ENCODE measurements at regions not wholly inside any gene's neighbourhood (a gene's known extent, or its start where the extent isn't known, plus 50 kb on each side); places are given as distances from the start of the nearest gene placed in this dataset.

DNA sequence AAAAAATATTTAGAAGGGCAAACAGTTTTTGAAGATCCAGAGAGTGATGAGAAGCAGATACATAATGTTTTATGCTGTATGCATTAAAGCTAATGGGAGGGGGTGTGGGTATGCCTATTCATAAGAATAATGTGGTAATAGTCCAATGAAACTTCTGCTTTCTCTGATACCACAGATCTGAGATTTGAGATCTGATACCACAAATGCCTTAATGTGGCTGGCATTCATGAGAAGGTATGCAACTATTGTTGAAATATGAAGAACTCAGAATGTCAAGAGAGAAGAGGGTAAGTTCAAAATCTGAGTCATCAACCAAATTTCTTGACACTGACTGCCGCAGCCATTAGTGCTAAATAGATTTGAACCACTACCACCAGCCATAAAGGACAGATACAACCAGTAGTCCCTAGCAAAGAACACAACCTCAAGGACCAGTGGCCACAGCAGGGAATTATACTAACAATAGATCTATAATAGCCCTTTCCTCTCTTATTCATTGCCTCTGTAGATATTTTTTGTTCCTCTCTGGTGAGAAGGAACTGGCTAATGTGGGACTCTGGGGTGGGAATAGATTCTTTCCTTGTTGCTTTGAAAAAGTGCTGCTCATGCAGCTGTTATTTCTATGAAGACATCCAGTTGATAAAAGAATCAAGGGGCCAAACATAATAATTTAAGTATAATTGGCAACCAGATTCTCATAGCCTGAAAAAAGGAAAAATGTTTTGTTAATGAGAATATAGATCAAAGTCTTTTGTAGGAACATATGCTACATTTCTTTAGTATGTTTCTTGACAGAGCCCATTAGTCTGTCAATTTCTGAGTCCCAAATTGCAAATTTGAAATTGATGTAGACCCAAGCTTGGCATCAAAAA is 256.5 kb upstream of the ZNF608 start:
- DNase-seq (ENCODE audit: low spot score) (peak; percentile 55), FAIRE-seq (peak; percentile 18)

DNA sequence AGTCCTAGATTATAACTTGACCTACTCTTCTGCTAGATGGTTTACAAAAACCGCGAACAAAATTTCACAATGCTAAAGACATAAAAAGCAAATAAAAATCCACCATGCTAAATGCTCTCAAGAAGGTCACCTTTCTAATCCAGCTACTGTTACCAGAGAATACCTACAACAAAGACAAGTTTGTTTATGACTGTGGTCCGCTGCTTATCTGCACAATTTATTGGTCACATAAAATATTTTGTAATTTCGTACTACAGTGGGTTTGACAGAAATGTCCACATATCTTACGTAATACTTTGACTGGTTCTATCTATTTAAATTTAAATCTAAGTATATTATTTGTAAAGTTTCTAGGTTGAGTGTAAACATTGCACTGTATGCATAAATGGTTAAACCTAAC is 257.6 kb upstream of the ZNF608 start:
- DNase-seq (ENCODE audit: low spot score) = no peak

DNA sequence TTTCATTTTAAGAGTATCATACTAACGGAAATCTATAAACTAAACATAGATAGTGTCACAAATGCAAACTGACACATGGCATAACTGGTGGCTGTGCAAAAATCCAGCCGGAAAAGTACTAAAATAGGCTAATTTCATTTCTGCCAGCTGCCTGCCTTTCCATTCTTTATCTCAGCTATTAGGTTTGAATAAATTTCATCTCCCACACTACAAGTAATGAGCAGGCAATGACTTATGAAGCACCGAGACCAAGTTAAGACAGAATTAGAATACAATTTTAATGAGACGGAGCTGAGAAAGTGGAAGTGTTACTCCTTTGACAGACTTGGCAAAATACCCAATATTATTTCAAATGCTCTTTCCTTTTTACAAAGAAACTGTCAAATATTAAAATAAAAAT is 258.8 kb upstream of the ZNF608 start:
- no peak for FAIRE-seq
- DNase-seq (ENCODE audit: low spot score) = no peak

More for the DNA sequence above, 257.6 kb upstream of the ZNF608 start:
- no peak for FAIRE-seq

DNA sequence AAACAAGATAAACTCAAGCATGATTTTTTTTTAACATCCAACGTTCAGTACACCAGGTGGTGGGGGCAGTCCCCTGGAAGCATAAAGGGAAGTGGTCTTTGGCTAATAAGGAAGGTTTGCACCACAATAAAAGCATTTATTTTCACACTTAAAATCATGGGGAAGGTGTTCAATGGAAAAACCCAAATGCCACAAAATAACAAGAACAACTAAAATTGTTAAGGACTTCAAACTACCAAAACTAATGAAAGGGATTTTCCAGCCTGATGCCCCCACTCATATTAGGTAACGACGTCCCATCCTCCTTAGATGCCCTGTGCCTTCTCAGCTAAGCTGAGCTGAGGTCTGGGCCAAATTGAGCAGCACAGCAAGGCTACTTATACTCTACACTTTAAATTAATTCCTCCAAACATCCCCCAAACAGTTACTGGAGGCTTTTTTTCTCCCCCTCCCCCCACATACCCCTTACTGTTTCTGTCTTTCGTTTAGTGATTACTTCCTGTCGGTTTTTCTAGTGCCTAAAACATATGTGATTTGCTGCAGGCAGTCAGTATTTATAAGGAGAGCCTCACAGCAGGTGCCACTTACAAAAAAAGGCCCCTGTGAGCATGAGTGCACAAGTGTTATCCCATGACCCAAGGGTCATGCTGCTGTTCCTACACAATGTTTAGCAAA is 259.7 kb upstream of the ZNF608 start:
- FAIRE-seq (no peak), DNase-seq (ENCODE audit: low spot score) (no peak)

DNA sequence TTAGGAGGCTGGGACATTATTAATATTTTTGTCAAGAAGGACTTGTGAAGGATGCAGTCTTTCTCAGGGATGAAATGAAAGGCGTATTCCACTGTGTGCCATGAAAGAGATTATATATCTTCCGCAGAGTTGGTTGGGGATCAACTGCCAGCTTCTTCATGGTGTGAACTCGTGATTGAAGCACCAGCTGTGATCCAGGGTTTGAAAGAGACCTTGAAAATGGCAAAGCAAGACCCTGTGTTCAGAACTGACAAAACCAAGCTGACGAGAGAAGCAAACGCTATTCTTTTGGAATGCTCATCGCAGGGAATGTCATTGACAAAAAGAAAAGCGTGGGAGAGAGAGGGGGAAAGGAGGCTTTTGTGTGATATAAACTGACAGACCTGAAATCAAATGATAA is 263.9 kb upstream of the ZNF608 start:
- DNase-seq (ENCODE audit: low spot score) = no peak
- FAIRE-seq = no peak

DNA sequence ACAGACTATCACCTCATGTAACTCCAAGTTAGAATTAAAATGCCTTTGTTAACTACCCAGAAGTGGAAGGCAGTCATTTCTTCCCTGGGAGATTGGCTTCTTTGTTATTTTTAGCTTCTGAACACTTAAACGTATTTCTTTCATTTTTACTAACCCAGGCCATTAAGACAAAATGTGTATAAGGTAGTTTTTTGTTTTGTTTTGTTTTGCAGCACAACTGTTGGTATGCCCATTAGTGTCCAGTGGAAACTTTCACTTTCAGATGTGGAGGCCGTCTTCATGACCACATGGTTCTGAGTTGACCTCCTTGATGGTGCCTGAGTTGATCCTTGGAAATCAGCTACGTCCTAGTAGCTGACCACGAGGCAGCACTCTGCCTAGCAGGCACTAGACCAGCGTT is 264.6 kb upstream of the ZNF608 start:
- FAIRE-seq (no peak), DNase-seq (ENCODE audit: low spot score) (no peak)

DNA sequence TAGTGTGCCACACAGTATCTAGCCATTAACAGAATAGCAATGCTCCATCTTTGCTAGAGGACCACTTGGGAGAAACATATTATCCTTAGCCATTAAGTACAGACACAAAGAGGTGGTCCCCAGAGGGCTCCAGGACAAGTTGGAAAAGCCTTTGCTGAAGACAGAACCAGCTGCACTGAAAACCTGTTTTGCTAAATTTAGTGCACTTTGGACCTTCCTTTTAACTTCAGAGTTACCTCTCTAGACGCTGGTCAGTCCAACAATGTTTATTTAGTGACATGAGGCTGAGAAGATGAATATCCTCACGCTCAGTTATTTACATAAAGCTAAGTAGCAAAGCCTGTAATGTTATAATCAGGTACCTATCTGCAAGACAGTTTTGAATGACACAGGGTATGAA is 265.0 kb upstream of the ZNF608 start:
- FAIRE-seq (no peak), DNase-seq (ENCODE audit: low spot score) (no peak)

DNA sequence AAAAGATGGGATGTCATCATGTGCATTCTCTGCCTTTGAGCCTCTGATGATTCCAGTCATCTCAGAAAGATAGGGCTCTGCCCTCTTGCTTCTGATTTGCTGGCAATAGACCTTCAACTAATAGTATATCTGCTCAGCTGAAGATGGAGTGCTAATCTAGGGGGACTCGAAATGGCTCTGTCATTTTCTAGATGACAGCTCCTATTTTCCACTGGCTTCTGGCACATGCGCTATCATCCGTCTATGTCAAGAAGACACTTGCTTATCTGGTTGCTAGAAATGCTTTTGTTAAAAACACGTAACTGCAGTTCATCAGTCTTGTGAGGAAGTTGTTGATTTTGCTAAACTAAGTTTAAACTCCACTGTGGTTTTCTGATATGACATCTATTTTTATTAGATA is 265.5 kb upstream of the ZNF608 start:
- FAIRE-seq = no peak

DNA sequence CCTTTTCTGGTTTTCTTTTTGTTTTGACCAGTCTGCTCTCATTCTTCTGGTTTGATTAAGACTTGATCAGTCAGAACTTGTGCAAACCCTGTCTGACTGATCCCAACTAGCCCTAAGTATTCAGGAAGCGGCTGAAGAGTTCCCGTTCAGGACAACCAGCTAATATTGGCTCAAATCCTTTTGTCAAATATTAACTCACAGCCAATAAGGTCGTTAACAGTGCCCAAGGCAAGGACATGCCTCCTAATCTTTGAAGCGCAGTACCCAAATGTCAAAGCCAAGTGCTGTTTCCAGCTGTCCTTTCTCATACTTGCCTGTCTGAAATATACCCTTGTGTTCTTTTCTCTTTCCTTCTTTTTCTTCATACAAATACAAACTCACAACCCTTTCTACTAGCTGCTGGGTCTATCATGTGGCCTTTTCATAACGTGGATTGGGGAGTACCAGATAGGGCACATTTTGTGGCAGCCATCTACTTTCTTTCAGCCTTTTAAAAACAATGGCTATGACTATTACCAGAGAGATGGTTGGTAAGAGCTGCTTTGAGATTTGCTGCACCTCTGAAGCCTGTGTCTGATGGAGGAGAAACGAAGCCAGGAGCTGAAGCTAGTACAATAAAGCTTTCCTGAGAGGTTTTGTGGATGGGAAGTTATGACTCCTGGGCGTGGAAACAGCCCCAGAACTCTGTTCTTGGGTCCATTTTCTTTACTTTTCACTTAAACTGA is 266.4 kb upstream of the ZNF608 start:
- DNase-seq (ENCODE audit: low spot score) (no peak), FAIRE-seq (no peak)

More for the DNA sequence above, 265.5 kb upstream of the ZNF608 start:
- DNase-seq (ENCODE audit: low spot score) = no peak

DNA sequence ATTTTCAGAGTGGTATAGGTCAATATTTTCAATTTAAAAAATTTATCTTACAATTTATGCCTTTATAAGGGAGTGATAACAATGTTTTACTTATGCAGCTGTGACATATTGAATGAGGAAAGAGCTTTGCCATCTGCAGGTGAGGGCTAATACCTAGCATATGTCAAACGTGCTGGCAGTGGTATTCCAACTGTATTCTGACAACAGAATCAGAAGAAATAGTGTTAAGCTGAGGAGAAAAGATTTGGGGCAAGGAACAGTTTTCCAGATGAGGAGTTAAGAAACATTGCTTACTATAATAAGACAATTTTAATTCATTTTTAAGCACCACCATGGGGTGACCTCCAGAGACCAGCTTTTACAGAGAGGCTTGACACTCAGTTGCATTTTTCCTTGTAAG is 267.8 kb upstream of the ZNF608 start:
- no peak for FAIRE-seq
- DNase-seq (ENCODE audit: low spot score) = no peak

DNA sequence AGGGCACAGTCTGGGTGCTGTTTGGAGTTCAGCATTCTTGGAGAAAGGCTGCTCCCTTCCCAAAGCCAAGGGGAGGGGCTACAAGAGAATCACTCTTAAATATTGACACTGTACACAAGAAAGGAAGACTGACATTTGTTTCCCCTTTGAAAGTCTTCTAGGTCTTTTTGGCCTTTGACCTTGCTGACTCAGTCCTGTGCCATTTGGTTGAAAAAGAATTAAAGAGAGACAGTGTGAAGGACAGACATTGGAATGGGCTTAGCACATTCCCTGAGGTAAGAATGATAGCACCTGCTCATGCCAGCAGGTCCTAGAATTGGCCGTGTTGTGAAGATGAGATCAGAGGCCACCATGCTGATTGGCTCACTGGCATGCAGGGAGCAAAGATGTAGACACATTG is 271.4 kb upstream of the ZNF608 start:
- no peak for FAIRE-seq
- DNase-seq (ENCODE audit: low spot score) = no peak

DNA sequence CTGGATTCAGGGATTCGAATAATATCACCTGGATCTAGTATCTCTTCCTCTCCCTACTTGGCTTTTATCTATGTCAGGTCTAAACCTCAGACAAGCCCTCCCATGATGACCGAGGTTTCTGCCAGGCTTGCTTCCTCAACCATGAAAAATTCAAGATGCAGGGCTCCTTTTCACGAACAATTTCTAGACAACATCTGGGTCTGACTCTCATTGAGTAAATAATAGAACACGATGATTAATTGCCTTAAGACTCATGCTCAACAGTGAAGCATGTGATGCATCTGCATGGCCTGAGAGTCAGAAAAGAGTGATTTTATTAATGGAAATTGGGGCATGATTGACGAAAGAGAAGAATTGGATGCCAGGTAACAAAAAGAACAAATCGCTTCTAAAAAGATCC is 277.2 kb upstream of the ZNF608 start:
- peak; percentile 70 for DNase-seq (ENCODE audit: low spot score)

DNA sequence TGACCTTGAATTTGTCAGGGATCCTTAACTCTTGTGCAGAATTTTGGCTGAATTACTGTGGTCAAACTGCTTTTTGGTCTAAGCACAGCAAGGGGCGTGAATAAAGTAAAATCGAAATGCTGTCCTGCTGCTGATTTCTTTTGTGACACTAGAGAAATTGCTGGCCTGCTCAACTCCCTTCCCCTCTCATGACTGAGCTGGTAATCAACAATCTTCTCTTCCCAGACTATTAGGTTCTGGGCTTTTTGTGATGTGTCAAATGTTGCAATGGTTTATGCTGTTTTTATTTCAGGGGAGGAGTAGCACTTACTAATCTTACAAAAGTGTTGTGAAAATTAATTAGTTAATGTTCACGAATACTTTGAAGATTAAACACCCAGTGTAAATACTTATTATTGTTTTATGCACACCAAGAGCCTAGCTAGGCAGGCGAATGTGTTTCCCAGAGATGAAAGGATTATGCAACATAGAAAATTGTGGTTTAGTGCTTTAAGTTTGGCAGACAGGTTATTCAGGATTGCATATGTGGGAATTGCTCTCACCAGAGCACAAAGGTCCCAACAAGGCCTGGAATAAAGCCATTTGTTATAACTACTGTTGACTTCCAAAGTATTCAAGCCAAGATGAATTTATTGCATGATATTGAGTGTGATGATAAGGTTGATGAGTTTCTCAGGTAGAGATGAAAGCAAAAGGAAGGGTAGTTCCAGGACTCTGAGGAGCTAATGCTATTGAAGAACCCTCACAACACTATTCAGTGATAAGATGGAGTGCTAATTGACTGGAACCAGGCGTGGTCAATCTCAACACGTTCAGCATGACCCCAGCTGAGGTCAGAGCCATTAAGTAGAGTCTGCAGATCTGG is 280.7 kb upstream of the ZNF608 start:
- FAIRE-seq = no peak

More for the DNA sequence above, 277.2 kb upstream of the ZNF608 start:
- FAIRE-seq = peak; percentile 90

DNA sequence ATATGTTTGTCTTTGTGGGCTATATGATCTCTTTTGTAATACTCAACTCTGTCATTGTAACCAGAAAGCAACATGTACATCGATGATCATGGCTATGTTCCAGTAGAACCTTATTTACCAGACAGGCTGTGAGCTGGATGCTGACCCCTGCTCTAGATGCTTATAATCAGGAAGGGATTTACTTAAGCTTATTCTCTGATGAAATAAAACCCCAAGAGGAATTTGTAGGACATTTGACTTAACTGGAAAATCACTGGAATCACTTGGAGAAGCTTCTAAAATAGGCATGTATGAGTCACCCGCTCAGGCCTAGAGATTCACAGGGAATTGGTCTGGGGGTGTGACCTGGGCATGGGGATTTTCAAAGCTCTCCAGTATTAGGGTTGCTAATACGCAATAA is 285.8 kb upstream of the ZNF608 start:
- no peak for DNase-seq (ENCODE audit: low spot score)
- FAIRE-seq = no peak

More for the DNA sequence above, 280.7 kb upstream of the ZNF608 start:
- no peak for DNase-seq (ENCODE audit: low spot score)

DNA sequence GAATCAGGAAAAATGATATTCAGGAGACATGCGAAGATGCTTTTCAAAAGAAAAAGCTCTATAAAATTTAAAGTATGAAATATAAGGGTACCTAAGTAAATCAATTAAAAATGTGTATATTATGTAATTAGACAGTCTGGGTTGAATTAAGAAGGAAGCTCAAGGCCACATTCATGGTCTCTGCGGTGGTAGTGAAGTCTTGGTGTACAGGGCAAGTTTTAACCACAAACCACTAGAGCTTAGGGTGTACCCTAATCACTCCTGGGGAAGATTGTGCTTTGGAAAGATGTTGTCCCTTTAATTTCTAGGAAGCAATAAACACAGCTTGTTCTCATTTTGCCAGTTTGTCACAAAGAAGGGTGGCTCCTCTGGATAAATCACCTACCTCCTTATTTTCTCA is 287.2 kb upstream of the ZNF608 start:
- no peak for FAIRE-seq
- no peak for DNase-seq (ENCODE audit: low spot score)

DNA sequence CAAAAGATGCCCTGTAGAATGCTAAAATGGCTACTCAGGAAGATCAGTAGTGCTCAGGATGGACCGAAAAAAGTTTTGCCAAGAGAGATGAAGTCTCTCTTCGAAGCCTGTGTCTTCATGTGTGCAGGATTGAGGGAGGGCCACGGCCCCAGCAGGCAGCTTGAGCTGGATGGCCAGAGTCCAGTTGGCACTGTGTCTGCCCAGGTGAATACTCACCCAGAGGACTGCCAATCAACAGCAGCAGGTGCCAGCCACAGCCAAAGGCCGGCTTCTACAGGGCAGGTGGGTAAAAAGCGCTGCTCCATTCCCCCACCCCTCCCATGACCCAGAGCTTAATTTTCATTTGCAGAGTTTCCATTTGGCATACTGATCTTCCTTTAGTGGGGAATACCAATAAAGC is 287.9 kb upstream of the ZNF608 start:
- no peak for FAIRE-seq
- DNase-seq (ENCODE audit: low spot score) = no peak

DNA sequence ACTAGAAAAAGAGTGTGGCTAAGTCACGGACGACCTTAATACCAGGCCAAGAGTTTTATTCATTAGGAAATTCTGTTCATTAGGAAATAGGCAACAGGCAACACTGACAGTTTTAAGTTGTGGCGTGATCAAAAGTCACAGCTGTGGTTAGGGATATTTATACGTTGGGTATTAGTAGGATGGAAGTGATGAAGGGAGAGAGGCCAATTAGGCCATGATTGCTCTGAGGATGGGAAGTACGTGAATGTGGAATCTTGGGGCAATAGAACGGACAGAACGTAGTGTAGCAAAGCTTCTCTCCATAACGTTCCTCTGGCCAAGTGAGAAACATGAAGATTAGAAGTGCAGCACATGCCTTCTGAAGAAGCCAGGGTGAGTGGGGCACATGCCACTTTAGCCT is 290.1 kb upstream of the ZNF608 start:
- FAIRE-seq (no peak), DNase-seq (ENCODE audit: low spot score) (no peak)

DNA sequence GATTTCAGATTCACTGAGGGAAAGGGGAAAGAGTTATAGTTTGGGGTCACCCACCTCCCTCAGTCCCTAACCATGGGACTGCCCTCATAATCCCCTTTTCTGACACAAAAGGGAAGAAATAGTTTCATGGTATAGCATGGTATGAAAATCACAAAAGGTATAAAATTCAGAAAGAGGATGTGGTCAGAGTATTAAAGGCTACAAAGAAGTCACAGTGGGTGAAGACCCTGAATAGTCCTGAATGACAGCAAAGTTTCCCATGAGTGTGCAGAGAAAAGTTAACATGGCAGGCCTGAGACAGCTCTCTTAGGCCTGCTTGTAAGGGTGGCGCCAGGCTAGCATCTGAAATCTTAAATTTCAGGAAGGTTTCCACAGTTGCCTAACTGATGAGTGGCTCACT is 290.6 kb upstream of the ZNF608 start:
- no peak for DNase-seq (ENCODE audit: low spot score)
- no peak for FAIRE-seq

DNA sequence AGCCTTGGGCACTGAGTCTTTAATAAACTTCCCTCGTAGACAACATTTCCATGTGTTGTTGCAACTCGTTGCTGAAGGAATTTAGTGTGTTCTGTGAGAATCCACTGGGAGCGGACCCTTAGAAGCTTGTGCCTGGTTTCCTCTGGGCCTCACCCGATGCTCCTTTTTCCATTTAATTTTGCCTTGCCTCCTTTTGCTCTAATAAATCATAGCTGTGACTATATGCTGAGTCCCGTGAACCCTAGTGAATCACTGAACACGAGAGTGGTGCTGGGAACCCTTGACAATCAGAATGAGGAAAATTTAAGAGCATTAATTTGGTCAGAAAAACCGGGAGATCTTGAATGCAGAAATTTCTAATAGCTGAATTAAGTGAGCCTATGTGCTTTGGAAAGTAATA is 291.1 kb upstream of the ZNF608 start:
- DNase-seq (ENCODE audit: low spot score) = no peak
- no peak for FAIRE-seq

DNA sequence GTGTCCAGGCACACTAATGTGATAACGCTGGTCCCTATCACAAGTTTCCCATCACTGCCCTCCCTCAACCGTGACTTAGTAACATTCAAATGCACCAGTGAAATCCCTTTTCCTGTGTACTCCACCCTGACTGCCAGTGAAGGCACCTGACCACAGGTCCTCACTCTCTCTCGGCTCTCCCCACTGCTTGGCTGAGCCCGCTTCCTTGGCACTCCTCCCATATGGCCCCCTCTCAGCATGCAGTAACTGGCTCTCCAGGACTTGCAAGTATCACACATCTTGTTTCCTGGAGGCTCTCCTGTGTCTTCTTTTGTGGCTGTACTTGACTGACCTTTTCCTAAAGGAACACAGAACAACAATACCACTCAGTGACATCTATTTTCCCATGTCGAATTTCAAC is 292.0 kb upstream of the ZNF608 start:
- no peak for DNase-seq (ENCODE audit: low spot score)
- FAIRE-seq = no peak

DNA sequence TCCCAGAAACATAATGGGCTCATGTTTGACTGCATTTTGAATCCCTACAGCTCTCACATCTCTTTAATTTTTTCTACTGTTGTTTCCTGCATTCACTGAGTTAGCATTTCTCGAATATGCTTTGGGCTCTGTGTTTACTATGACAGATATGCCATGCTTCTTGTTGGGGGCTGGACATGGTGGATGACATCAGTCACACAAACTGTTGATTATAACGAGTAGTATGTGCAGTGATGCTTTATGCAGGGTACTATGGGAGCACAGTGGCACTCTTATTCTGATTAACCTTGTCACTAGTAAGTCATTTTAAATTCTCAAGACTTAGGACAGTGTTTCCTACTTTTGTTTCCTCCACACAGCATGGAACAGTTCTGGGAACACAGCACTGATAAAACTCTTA is 295.4 kb upstream of the ZNF608 start:
- FAIRE-seq = no peak
- DNase-seq (ENCODE audit: low spot score) = no peak

All from RCC 7860 (cell line).